Cardiac muscle cell (in vitro differentiated cells and primary cell): ENCODE measurements at regions not wholly inside any gene's neighbourhood (a gene's known extent, or its start where the extent isn't known, plus 50 kb on each side); places are given as distances from the start of the nearest gene placed in this dataset.
A peak's percentile ranks its signal among the peaks of the same experiment; 100 is the strongest.
"Not testable (repeated sequence)": the region's sequence is repeated elsewhere in the genome, so short reads cannot be mapped to it uniquely, and the experiment has no call there.

Experiments
- DNase-seq, 2 donors: peaks; one replicate each; pipeline versions ENCODE4 v3.0.0 to v3.0.0-alpha.2; 2010 to 2017; ENCODE audit warnings: low read depth in 1 of 2, low spot score in 1 of 2
- H3K27ac ChIP-seq: fragments of 200-600 bp; sonication (generic); 2 replicates; pipeline ENCODE4 v1.5.1; 2016
- H3K27me3 ChIP-seq: fragments of 200-600 bp; sonication (generic); 2 replicates; pipeline ENCODE4 v1.6.0; 2016; ENCODE audit warnings: control low read depth
- H3K36me3 ChIP-seq: fragments of 200-600 bp; sonication (generic); 2 replicates; pipeline ENCODE4 v1.5.1; 2016; ENCODE audit warnings: control low read depth
- H3K4me1 ChIP-seq: fragments of 200-600 bp; sonication (generic); 2 replicates; pipeline ENCODE4 v1.8.1; 2017; ENCODE audit warnings: low read depth, mild to moderate bottlenecking, mixed run types
- H3K4me3 ChIP-seq: fragments of 200-600 bp; sonication (generic); 2 replicates; pipeline ENCODE4 v1.5.1; 2016; ENCODE audit warnings: mild to moderate bottlenecking
- H3K9me3 ChIP-seq: fragments of 200-600 bp; sonication (generic); 2 replicates; pipeline ENCODE4 v1.5.1; 2017; ENCODE audit warnings: low read depth, mild to moderate bottlenecking, control low read depth
- TF ChIP-seq, protein P1 (sequence below): IDR thresholded peaks from 2 replicates; pipeline ENCODE4 v1.5.1; 2012; ENCODE audit warnings: low read depth, mild to moderate bottlenecking, low read length

DNA sequence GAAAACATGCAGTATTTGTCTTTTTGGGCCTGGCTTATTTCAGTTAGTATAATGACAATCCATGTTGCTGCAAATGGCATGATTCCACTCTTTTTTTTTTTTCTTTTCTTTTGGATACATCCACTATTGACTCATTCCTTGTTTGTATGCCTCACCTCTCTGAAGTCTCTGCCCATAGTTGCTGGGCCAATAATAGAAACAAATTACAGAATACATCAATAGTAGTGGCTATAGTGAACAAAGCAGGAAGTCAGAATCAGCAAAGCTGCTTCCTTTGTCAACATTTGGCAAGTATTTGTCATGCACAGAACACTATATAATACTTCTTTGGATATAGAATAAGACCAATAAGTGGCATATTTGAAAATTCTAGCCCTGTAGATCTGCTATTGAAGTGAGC is 609.7 kb downstream of the STK39 start:
- TF ChIP-seq, protein P1, sequence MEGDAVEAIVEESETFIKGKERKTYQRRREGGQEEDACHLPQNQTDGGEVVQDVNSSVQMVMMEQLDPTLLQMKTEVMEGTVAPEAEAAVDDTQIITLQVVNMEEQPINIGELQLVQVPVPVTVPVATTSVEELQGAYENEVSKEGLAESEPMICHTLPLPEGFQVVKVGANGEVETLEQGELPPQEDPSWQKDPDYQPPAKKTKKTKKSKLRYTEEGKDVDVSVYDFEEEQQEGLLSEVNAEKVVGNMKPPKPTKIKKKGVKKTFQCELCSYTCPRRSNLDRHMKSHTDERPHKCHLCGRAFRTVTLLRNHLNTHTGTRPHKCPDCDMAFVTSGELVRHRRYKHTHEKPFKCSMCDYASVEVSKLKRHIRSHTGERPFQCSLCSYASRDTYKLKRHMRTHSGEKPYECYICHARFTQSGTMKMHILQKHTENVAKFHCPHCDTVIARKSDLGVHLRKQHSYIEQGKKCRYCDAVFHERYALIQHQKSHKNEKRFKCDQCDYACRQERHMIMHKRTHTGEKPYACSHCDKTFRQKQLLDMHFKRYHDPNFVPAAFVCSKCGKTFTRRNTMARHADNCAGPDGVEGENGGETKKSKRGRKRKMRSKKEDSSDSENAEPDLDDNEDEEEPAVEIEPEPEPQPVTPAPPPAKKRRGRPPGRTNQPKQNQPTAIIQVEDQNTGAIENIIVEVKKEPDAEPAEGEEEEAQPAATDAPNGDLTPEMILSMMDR: no peak
- H3K9me3 ChIP-seq: no peaks in the 10 kb centered on the region
- no peak overlapping the region for H3K4me3 ChIP-seq
- DNase-seq: no peak
- H3K27me3 ChIP-seq: no peaks in the 10 kb centered on the region
- H3K27ac ChIP-seq: no peak overlapping the region
- no peaks in the 10 kb centered on the region for H3K4me1 ChIP-seq
- H3K36me3 ChIP-seq: no peaks in the 10 kb centered on the region

DNA sequence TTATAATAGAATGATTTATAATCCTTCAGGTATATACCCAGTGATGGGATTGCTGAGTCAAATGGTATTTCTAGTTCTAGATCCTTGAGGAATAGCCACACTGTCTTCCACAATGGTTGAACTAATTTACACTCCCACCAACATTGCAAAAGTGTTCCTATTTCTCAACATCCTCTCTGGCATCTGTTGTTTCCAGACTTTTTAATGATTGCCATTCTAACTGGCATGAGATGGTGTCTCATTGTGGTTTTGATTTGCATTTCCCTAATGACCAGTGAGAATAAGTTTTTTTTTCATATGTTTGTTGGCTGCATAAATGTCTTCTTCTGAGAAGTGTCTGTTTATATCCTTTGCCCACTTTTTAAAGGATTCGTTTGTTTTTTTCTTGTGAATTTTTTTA is 615.1 kb downstream of the STK39 start:
- not testable (repeated sequence) for H3K27me3 ChIP-seq, H3K9me3 ChIP-seq, H3K4me3 ChIP-seq, H3K36me3 ChIP-seq, H3K4me1 ChIP-seq, H3K27ac ChIP-seq, DNase-seq

DNA sequence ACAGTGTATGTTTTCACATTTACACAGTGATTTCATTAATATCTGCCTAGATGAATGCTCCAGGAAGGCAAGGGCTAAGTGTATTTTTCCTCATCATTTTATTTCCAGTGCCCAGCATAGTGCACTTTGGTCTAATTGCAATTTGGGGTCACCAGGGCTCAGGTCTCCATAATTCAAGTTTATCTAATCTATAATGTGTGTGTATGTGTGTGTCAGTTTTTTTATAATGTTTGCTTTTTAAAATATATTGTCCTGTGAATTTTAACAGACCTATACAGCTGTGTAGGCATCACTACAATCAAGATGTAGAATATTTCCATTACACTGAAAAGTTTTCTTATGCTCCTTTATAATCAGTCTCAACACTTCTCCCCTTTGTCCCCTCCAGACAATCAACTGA is 620.4 kb downstream of the STK39 start:
- no peak overlapping the region for H3K27ac ChIP-seq
- H3K27me3 ChIP-seq: no peaks in the 10 kb centered on the region
- TF ChIP-seq, protein P1: no peak
- DNase-seq: no peak
- H3K36me3 ChIP-seq: no peaks in the 10 kb centered on the region
- H3K4me1 ChIP-seq: no peaks in the 10 kb centered on the region
- H3K9me3 ChIP-seq: no peaks in the 10 kb centered on the region
- H3K4me3 ChIP-seq: no peak overlapping the region

DNA sequence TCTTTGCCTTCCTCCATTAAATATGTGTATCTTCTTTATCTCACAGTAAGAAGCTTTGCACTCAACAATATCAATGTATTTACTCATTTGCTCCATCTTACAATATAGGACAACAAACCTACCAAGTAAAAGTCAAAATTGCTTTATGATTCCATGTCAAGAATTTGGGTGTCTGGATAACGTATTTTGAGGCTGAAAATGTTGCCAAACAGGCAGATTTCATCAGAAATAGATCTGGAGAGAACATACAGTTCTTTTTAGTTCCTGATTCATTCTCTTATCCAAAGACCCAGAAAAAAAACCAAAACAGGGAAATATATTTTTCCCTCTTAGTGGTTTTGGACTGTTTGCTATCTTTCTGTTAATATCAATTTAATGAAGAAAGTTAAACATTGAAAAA is 621.1 kb downstream of the STK39 start:
- H3K9me3 ChIP-seq: no peaks in the 10 kb centered on the region
- no peaks in the 10 kb centered on the region for H3K4me1 ChIP-seq
- H3K36me3 ChIP-seq: no peaks in the 10 kb centered on the region
- H3K27ac ChIP-seq: no peak overlapping the region
- no peaks in the 10 kb centered on the region for H3K27me3 ChIP-seq
- DNase-seq: peak in 1 of 2 donors; percentile 25
- TF ChIP-seq, protein P1: no peak
- H3K4me3 ChIP-seq: no peak overlapping the region

DNA sequence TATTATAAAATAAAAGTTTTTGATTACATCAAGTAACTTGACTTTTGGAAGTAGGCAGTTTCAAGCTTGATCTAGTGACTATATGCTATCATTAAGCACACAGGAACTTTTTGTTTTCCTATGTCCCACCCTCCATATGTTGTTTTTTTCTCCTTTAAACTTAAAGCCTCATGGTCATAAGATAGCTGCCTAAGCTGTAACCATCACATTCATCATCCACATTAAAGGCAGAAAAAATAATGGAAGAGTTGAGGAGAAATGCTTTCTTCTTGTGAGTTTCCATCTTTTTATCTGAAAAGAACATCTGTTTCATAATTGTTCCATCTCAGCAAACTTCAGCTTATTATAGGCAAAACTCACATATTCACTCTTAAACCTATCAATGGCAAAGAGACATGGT is 630.4 kb downstream of the STK39 start:
- Histone ChIP-seq H3K4me3 (no peak overlapping the region), H3K4me1 (no peaks in the 10 kb centered on the region), H3K9me3 (no peaks in the 10 kb centered on the region), H3K27ac (no peak overlapping the region), H3K27me3 (no peaks in the 10 kb centered on the region), H3K36me3 (no peaks in the 10 kb centered on the region)
- TF ChIP-seq, protein P1: no peak
- DNase-seq: no peak

DNA sequence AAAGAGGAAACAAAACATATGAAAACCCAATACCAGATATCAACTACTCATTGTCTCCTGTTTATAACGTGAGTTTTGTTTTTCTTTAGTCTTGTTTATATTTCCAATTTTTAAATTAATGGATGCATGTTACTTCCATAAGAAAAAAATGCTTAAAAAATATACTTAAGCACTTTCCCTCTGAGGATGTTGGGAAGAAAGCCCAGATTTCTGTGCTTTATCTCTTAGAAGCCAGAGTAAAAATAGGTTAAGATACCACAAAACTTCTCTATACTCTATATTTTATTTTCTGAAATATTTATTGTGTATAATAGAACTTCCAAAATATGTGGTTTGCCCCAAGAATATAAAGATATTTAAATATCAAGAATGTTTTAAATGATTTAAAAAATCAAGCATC is 633.9 kb downstream of the STK39 start:
- Histone ChIP-seq H3K27me3 (no peaks in the 10 kb centered on the region), H3K4me3 (no peak overlapping the region), H3K36me3 (no peaks in the 10 kb centered on the region), H3K27ac (no peak overlapping the region), H3K9me3 (no peaks in the 10 kb centered on the region), H3K4me1 (no peaks in the 10 kb centered on the region)
- TF ChIP-seq, protein P1: no peak
- DNase-seq: no peak
